SH-SY5Y (cell line): ENCODE measurements at regions not wholly inside any gene's neighbourhood (a gene's known extent, or its start where the extent isn't known, plus 50 kb on each side); places are given as distances from the start of the nearest gene placed in this dataset.

Experiments used
- GATA2 ChIP-seq: IDR thresholded peaks from 2 replicates; pipeline ENCODE4 v1.6.1; 2011; ENCODE audit warnings: mild to moderate bottlenecking, low read depth, low read length
- GATA3 ChIP-seq: IDR thresholded peaks from 2 replicates; pipeline ENCODE4 v1.6.1; 2011; ENCODE audit warnings: low read depth, mild to moderate bottlenecking, low read length, moderate library complexity

GRCh38 chr10:44032216-44032615, 352.7 kb downstream of the CXCL12 start:
- no peak for TF ChIP-seq GATA3
- TF ChIP-seq GATA2, result no peak

GRCh38 chr10:44030738-44031137, 354.2 kb downstream of the CXCL12 start:
- no peak for TF ChIP-seq GATA3
- no peak for TF ChIP-seq GATA2

GRCh38 chr10:44030132-44030531, 354.8 kb downstream of the CXCL12 start:
- no peak for TF ChIP-seq GATA3
- TF ChIP-seq GATA2, result no peak

GRCh38 chr10:44028384-44029137, 356.3 kb downstream of the CXCL12 start:
- TF ChIP-seq GATA3, result no peak
- no peak for TF ChIP-seq GATA2

- TF ChIP-seq GATA2 (no peak), GATA3 (no peak)
Observed at GRCh38 chr10:44024356-44025116, 360.4 kb downstream of the CXCL12 start.

- TF ChIP-seq GATA2 (no peak), GATA3 (no peak)
Observed at GRCh38 chr10:44023517-44023916, 361.4 kb downstream of the CXCL12 start.

- TF ChIP-seq GATA2 (no peak), GATA3 (no peak)
Observed at GRCh38 chr10:44022203-44022602, 362.7 kb downstream of the CXCL12 start.

- no peak for TF ChIP-seq GATA3
- TF ChIP-seq GATA2, result no peak
Observed at GRCh38 chr10:44020322-44021111, 364.4 kb downstream of the CXCL12 start.

GRCh38 chr10:44017483-44018145, 367.3 kb downstream of the CXCL12 start:
- no peak for TF ChIP-seq GATA2
- no peak for TF ChIP-seq GATA3

- TF ChIP-seq GATA2, result no peak
- no peak for TF ChIP-seq GATA3
Observed at GRCh38 chr10:44016589-44017482, 368.1 kb downstream of the CXCL12 start.

- TF ChIP-seq GATA2 (no peak), GATA3 (no peak)
Observed at GRCh38 chr10:44015702-44016500, 367.2 kb upstream of the ZNF32 start.

- TF ChIP-seq GATA2, result no peak
- TF ChIP-seq GATA3, result no peak
Observed at GRCh38 chr10:44014644-44015250, 366.1 kb upstream of the ZNF32 start.
